Epithelial cell of prostate (primary cell): ENCODE measurements at regions not wholly inside any gene's neighbourhood (a gene's known extent, or its start where the extent isn't known, plus 50 kb on each side); places are given as distances from the start of the nearest gene placed in this dataset.
"Not testable (repeated sequence)": the region's sequence is repeated elsewhere in the genome, so short reads cannot be mapped to it uniquely, and the experiment has no call there.

Experiments used
- DNase-seq: peaks from one replicate; pipeline ENCODE4 v3.0.0-alpha.2; 2011; ENCODE audit warnings: low read depth, low spot score
- H3K27ac ChIP-seq: fragments of 450-650 bp; 2 replicates; pipeline ENCODE4 v1.5.1; 2017; ENCODE audit warnings: mild to moderate bottlenecking

DNA sequence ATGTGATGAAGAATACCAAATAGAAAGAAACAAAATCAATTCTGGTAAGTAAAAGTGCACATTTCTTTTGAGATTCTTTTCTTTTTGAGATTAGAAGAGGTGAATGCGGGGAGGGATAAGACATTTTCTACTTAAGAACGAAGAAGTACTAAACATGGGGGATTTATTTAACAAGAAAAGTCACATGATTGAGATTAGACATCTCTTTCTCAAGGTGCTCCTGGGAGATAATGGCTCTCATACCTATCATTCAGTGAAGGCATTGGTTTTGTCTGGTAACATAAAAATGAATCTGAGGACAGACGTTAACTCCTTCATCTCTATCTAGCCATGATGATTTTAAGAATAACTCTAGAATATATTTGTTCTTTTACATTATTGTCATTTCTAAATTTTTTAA is 147.9 kb upstream of the SAMSN1 start:
- DNase-seq: no peak
- no peak overlapping the region for H3K27ac ChIP-seq

DNA sequence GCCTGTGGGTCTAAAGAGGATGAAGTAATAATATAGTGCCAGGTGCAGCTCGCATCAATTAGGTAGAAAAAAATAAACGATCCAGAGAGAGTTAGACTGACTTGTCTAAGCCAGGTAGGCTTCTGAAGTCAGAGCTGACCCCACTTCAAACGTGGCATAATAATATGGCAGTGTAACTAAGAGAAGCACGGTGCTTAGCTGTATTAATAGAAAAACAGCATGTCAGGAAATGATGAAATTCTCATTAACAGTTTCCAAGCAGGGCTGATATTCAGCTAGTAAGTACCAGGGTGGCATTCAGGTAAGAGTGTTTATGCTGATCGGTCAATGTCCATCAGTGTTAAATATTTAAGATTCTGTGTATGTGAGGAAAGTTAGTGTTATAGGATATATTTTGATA is 145.8 kb upstream of the SAMSN1 start:
- DNase-seq: no peak
- no peak overlapping the region for H3K27ac ChIP-seq

DNA sequence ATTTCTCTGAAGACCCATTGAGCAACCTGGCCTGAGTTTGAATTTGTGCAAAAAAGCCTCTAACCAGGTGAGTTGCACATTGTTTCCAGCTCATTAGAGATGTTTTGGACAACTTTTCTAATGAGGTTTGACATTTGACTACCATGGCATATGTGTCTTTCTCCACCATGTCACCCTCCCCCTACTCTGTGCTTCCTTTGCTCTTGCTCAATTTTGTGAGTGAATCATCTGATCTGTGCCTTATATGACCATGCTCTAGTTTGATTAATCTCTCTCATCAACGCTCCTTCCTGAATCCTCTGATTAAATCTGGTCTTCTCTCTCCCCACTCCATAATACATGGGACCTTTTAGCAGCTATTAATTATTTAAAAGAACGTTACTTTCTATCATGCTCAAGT is 144.8 kb upstream of the SAMSN1 start:
- H3K27ac ChIP-seq: no peak overlapping the region

DNA sequence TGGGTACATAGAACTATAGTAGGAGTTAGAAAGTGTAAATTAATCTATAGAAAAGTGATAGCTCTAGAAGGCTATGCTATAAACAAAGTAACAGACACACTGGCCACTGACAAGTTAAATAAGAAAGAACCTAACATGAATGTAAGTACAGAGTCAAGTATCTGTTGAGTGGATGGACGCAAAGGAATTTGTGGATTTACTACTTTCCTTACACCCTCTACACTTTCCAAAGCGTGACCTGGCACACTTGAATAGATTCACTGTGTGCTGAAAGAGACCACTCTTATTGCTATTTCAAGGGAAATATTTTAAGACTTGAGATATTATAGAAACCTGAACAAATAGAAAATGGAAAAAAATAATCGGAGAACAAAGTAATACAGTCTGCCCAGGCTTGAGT is 142.8 kb upstream of the SAMSN1 start:
- H3K27ac ChIP-seq: no peak overlapping the region
- no peak for DNase-seq

More for the DNA sequence above, 144.8 kb upstream of the SAMSN1 start:
- DNase-seq: no peak

DNA sequence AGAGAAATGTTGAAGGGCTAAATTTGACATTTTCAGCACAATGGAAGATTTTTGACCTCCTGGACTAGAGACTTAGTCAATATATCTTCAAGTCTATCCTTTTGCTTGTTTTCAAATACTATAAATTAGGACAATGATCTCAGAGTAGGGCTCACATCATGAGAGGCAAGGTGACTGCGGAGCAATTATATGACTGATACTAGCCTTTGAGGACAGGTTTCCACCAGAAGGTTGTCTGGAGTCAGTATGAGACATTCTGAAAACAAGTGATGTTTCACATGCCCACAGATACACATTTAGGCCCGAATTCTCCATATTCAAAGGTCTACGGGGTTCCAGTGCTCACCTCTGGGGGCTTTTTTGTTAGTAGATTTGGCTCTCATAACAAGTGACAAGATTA is 142.3 kb upstream of the SAMSN1 start:
- no peak overlapping the region for H3K27ac ChIP-seq
- DNase-seq: no peak

DNA sequence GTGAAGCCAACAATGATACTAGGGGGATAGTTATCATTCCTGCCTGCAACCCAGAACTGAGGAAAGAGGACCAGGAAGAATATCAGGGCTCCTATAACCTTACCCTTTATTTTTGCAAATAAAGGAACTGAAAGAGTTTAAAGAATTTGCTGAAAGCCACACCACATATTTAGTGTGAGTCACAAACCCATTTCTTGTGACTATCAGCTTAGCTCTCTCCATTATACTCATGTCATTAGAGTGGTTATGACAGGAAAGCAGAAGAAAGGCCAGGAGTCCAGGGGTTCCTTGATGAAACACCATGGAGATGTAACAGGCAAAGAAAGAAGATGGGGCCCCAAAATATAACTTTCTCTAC is 141.1 kb upstream of the SAMSN1 start:
- DNase-seq: no peak
- H3K27ac ChIP-seq: no peak overlapping the region

DNA sequence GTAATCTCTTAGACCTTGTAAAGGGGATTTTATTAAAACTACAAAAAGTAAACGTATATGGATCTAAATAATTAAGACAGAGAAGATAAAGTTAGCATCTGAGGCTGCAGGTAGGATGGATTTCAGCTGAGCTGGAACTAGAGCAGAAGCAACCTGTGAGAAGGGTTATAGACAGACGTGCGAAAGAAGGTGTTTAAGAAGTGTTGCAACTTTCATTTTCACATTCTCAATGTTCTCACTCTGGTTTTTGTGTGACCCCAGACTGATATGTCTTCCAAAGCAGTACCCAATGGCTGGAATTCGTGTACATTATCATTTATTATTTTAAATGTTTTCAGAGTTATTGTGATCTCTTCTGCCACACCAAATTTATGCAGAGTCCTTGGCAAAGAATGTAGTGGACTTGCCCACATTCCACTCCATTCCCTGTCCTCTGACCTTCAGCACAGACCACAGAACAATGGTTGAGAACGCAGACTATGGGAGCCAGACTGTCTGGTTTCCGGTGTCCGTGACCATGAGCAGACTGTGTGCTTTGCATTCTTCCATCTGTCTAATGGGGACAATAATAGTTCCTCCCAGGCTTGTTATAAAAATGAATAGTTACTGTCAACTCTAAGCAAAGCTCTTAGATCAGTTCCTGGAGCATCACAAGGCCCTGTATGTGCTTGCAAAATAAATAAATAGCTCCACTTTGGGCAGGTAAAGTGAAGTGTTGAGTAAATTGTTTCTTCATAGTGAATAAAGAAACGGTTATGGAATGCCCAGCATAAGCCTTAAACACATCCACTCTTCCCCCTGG is 140.6 kb upstream of the SAMSN1 start:
- DNase-seq: no peak
- H3K27ac ChIP-seq: no peak overlapping the region

DNA sequence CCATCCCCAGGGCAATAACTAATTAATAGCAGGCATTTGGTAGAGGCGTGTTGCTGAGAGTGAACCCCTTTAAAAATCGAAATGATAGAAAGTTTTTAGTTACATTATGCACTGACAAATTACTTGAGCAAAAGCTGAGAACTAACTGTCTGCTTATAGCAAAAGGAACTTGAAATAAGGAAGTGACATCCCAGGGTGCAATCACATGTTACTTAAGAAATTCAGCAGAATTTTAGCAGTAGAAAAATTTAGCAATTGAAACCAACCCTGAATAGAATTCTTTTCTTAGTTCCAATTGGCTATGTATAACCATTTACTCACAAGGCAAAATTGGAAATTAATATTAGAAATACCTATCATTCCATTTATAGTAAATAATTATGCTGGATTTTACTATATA is 139.5 kb upstream of the SAMSN1 start:
- no peak for DNase-seq
- H3K27ac ChIP-seq: no peak overlapping the region

DNA sequence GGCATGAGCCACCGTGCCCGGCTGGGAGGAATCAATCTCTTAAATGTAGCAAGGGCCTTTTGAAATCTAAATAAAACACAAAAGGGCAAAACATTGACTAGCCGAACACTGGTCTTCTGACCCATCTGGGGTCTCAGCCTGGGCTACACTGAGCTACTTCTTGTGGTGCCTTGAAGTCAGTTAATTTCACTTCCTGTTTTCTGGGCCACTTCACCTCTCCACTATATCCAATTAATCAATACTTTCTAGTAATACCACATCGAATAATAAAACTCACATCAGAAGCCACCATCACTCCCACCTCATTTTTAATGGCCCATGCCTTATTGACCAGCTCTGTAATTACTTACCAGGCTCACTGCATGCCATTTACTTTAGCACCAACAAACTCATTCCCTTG is 138.0 kb upstream of the SAMSN1 start:
- H3K27ac ChIP-seq: no peak overlapping the region
- no peak for DNase-seq

DNA sequence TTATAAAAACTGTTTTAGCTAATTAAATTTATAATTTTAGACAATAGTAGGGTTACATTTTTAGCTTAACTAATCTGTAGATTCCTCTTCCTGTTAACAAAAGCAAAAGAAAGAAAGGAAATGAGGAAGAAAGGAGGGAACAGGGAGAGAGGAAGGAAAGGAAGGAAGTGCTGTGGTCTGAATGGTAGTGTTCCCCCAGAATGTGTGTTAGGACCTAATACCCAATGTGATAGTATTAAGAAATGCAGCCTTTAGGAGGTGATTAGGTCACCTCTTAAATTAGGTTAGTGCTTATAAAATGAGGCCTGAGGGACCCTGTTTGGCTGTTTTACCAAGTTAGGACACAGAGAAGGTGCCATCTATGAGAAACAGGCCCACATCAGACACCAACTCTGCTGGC is 136.9 kb upstream of the SAMSN1 start:
- no peak for DNase-seq
- no peak overlapping the region for H3K27ac ChIP-seq

DNA sequence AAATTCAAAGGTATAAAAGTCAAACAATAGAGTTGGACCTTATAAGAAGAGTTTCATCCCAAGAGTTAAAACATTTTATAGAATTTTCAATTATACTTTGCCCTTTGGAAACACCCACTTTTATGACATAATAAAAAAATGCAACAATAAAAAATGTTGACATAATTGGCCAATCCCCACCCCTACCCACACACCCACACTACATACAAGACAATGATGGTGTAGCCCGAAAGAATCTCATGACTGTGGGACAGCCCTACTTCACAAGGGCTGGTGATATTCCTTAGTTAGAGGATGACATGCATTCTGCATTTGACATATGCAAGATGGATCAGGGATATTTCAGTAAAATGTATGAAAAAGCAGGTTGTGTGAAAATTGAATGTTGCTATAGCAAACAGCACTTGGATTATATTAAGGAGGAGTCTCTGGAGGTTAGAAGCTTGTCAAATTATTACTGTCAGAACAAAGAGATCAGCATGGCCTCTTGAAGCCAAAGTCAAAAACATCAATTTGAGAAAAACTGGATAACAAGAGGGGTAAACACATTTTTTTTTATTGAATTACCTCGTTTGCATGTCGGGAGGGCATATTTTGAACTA is 133.0 kb upstream of the SAMSN1 start:
- DNase-seq: no peak
- no peak overlapping the region for H3K27ac ChIP-seq

DNA sequence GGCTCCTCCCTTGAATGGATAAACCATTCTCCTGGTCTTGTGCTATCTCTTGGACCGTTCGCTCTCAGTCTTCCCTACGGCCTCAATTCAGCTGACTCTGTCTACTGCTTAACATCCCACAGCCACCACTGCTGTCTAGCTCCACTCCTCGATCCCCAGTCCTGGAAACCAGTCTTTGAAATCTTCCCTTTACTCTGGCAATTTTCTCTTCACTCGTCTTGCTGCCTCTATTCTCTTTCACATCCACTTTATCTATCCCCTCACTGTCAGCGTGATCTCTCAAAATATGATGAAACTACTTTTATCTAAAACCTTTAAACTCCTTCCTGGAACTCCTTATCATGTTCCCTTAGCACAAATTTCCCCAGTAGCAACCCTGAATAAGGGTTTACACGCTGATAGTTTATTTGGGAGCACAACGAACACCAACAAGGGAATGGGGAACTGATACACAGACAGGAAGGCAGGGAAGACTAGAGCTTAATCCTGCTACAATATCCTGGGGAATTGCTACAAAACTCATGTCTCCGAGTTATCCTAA is 131.6 kb upstream of the SAMSN1 start:
- no peak overlapping the region for H3K27ac ChIP-seq
- no peak for DNase-seq

DNA sequence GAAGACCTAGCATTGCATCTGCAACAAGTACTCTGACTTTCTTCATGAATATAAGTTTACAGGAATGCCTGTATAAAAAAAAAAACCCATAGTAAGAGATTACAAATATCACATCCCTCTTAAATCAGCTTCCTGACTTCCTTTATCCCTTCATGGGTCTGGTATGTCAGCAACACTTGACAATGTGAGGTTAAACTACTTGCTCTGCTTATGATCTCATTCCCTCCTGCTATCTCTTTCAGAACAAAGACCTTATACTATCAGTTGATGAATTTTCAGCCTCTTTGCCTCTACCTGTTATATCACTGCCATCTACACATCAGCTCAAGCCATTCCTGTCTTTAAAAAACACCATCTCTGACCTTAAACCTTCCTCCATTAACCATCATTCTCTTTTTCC is 130.9 kb upstream of the SAMSN1 start:
- DNase-seq: no peak

DNA sequence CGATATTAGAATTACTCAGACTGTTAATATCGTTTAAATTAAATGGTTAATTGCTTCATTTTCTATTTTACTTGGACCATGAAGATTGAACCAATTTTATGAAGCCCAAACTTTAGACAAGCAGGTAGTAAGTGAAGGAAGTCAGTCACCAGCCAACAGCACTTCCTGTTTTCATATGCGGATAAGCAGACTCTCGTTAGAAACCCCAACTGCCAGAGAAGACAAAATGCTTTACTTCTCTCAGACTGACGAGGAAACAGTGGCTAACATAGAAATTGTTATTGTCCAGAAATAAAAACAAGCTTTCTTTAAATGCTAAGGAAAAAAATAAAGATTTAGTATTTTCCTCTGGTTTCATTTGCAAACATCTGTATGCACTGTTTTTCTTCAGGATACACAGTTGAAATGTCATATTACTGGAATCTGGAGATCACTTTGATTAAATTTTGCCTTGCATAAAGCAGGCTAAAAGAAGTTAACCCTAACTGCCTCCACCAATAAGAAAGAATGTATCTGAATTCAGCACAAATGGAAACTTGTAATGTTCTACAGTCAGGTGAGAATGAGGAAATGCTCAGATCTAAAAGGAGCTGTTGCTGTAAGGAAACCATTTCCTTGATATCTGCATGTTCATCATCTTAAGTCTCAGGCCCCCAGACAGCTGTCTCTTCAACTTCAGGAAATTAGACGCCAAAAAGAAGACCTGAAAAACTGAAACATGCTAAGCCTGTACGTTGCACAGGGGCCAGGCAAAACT is 129.8 kb upstream of the SAMSN1 start:
- DNase-seq: no peak
- no peak overlapping the region for H3K27ac ChIP-seq

More for the DNA sequence above, 130.9 kb upstream of the SAMSN1 start:
- no peak overlapping the region for H3K27ac ChIP-seq

DNA sequence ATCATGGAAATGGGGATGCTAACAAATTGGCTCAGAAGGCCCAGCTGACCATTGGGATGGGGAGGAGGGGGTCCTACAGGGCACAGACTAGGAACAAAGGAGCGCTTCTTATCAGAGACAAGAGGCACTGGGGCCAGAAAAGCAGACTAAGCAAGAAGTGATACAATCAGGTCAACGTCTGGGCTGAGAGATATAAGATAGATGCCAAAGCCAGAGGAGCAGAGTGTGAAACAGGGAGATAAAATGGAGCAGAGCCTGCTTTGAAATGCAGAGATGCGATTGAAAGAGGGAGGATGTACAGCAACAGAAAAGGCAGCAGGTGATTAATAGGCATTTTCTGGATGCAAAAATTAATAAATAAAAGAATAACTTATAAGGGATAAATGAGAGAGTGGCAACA is 127.5 kb upstream of the SAMSN1 start:
- H3K27ac ChIP-seq: no peak overlapping the region
- DNase-seq: no peak

DNA sequence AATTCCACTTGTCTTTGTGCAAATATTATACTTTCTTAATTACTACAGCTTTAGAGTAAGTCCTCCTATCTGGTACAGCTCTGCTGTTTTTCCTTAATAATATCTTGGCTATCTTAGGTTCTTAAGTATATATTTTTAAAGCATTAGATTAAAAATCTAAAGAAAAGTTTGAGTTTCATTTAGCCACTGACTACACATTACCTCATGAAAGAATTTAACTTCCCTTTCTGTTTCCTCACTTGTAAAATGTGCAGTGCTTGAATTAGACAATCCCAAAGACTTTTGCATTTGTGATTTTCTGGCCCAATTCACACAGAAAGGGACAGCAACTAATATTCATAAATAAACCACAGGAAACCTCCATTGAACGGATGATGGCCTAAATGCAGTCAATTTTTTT is 126.4 kb upstream of the SAMSN1 start:
- no peak for DNase-seq

DNA sequence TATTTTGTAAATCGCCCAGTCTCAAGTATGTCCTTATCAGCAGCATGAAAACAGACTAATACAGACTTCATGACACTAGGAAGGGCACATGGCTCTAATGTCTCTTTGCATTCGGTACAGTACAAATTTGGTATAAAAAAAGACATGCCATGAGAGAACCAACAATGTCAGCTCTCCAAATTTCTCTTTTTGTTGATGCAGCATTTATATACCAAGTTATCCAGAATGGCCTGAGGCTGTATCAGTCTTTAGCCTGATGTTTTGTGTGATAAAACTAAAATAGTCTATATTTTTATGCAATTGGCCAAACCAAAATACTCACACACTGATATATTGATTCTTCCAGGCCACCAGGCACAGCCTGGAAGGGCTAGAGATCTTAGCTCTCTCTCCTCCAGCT is 124.3 kb upstream of the SAMSN1 start:
- DNase-seq: no peak
- H3K27ac ChIP-seq: no peak overlapping the region

More for the DNA sequence above, 126.4 kb upstream of the SAMSN1 start:
- no peak overlapping the region for H3K27ac ChIP-seq

DNA sequence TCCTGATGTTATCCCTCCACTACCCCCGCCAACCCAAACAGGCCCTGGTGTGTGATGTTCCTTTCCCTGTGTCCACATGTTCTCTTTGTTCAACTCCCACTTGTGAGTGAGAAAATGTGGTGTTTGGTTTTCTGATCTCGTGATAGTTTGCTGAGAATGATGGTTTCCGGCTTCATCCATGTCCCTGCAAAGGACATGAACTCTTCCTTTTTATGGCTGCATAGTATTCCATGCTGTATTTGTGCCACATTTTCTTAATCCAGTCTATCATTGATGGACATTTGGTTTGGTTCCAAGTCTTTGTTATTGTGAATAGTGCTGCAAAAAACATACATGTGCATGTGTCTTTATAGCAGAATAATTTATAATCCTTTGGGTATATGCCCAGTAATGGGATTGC is 123.0 kb upstream of the SAMSN1 start:
- DNase-seq, H3K27ac ChIP-seq: not testable (repeated sequence)

DNA sequence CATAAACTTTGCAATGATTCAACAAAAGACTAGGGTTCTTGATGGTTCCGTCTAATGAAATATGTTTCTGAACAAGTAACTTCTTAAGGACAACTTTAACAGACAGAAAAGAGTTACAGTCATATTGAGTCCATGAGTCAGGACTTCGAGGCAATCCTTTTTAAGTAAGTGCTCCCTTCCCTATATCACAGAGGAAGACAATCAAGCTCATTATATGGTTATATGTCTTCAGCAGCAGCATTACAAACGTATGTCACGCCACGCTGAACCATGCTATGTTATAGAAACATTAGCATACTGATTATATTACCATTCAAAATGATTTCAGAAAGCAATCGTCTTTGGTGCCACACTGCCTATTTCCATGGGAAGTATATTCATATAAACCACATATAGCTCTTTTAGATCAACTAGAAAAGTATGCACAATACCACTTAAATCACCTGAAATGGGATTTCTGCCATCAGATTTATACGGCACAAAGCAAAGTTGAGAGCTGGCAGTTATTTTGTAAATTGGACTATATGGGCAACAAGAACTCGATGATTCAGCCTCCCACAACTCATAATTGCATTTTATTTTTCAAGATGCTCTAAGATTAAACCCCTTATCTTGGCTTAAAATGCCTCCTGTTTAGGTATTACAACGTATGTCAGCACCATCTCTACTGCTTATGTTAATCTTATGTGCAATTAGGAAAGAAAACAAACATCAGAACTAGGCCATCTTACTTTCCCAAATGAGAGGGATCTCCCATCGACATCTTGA is 111.3 kb upstream of the SAMSN1 start:
- H3K27ac ChIP-seq: no peak overlapping the region
- DNase-seq: no peak

DNA sequence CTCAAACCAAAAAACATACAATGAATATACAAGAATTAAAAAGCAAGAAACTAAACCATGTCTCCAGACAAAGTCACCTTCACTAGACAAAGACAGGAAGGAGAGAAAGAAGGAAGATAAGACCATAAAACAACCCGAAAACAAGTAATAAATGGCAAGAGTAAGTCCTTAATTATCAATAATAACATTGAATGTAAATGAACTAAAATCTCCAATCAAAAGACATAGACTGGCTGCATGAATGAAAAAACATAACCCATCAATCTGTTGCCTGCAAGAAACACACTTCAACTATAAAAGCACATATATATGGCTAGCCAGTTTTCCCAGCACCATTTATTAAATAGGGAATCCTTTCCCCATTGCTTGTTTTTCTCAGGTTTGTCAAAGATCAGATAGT is 100.8 kb upstream of the SAMSN1 start:
- no peak overlapping the region for H3K27ac ChIP-seq
- DNase-seq: no peak
